ENCODE measurements at regions not wholly inside any gene's neighbourhood (a gene's known extent, or its start where the extent isn't known, plus 50 kb on each side); places are given as distances from the start of the nearest gene placed in this dataset.

DNA sequence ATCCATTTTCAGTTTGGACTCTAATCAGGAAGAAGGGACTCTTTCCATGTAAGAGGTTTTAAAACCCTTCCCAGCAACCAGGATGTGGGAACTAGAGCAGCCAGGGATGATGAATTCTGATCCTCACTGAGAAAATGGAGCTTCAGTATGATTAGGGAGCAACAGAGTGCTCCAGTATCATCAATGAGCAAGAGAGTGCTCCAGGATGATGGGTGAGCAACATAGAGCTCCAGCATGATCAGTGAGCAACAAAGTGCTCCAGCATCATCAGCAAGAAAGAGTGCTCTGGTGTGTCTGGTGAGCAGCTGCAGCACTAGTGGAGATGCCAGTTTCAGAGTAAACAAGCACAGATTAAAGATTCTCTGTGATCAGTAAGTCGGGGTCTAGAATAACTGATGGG is 106.4 kb upstream of the LPP start:
- no peak for DNase-seq
- Histone ChIP-seq H3K9me3 (no peaks in the 10 kb centered on the region), H3K27ac (no peak overlapping the region), H3K4me3 (no peak overlapping the region), H3K27me3 (no peaks in the 10 kb centered on the region), H3K4me1 (peaks cover 15% of the 10 kb centered on the region), H3K36me3 (ENCODE audit: low read depth, missing control alignments) (no peaks in the 10 kb centered on the region)
- WGBS, 2 donors: 71 to 86% methylated on average over 1 of the region's 1 CpG
- TF ChIP-seq, protein P1, sequence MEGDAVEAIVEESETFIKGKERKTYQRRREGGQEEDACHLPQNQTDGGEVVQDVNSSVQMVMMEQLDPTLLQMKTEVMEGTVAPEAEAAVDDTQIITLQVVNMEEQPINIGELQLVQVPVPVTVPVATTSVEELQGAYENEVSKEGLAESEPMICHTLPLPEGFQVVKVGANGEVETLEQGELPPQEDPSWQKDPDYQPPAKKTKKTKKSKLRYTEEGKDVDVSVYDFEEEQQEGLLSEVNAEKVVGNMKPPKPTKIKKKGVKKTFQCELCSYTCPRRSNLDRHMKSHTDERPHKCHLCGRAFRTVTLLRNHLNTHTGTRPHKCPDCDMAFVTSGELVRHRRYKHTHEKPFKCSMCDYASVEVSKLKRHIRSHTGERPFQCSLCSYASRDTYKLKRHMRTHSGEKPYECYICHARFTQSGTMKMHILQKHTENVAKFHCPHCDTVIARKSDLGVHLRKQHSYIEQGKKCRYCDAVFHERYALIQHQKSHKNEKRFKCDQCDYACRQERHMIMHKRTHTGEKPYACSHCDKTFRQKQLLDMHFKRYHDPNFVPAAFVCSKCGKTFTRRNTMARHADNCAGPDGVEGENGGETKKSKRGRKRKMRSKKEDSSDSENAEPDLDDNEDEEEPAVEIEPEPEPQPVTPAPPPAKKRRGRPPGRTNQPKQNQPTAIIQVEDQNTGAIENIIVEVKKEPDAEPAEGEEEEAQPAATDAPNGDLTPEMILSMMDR (IDR thresholded peaks at IDR 0.05): no peak
- no peak for TF ChIP-seq POLR2A (IDR thresholded peaks at IDR 0.05)
- intact Hi-C loops (cut with DNase I; ENCODE audit: low total_unique reads): no loop called here

DNA sequence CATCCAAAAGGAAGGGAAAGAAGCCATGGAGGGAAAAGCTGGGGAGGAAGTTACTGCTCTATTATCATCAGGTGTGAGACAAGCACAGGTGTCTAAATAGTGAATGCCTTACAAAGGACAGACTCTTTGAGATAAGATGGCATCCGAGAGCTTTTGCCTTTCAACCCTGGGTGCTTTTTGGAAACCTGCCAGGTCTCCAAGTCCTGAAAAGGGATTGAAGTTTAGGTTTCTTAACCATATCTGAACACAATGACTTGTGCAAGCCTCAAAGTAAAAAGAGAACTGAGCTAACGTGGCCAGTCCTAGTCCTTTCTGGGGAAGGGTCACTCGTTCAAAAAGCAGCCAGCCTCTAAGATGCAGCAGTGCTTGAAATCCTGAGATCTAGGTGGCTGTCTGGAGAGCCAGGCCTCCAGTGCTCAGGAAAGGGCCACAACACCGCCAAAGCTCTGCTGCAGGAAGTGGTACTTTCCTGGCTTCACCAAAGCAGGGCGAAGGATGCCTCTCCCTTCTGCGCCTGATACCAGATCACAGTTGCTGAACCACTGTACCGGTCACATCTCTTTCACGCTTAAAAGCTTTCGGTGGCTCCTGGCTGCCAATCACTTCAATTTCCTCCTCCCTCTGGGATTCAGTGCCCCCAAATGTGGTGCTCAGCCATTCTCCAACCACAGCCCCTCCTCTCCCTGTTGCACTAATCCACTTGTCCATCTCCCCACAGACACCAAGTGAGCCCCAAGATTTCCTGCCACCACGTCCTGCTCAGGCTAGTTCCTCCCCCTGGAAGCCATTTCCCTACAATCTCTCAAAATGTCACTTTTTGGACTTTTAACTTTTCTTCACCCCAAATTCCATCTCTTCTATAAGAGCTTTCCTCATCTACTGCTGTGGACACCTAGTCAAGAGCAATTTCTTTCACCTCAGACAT is 104.1 kb upstream of the LPP start:
- Histone ChIP-seq H3K4me1 (peaks cover 36% of the 10 kb centered on the region), H3K36me3 (ENCODE audit: low read depth, missing control alignments) (no peaks in the 10 kb centered on the region), H3K27ac (no peak overlapping the region), H3K4me3 (no peak overlapping the region), H3K27me3 (no peaks in the 10 kb centered on the region), H3K9me3 (no peaks in the 10 kb centered on the region)
- TF ChIP-seq, protein P1 (IDR thresholded peaks at IDR 0.05): no peak
- DNase-seq: no peak
- WGBS, 2 donors: 82 to 90% methylated on average over 10 of the region's 10 CpGs
- intact Hi-C loops (cut with DNase I; ENCODE audit: low total_unique reads): loop anchor here (5.0 kb wide), 2 partner anchors 313 to 902 kb away; no protein-coding TSS in a partner anchor

DNA sequence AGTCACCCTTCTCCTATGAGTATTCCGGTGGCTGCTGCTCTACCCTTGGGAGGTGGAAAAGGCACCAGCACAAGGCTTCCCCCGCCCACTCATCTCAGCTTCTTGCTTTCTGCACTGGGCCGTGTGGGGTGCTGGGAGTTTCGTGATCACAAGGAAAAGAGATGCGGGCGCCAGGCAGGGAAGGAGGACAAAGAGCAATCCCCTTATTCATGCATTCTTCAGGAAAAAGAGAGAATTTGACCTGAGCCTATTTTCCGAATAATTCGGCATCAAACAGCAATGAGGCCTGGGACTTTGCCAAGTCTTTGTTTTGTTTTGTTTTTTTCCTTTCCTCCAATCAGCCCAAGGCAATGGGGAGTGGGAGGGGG is 102.2 kb upstream of the LPP start:
- Histone ChIP-seq H3K27me3 (no peaks in the 10 kb centered on the region), H3K9me3 (no peaks in the 10 kb centered on the region), H3K4me3 (no peak overlapping the region), H3K27ac (peak overlapping the region; percentile 84 to 89), H3K36me3 (ENCODE audit: low read depth, missing control alignments) (no peaks in the 10 kb centered on the region), H3K4me1 (peaks cover 36% of the 10 kb centered on the region)
- intact Hi-C loops (cut with DNase I; ENCODE audit: low total_unique reads): loop anchor here (5.0 kb wide), 2 partner anchors 314 to 901 kb away; no protein-coding TSS in a partner anchor
- WGBS, 2 donors: 18 to 26% methylated on average over 8 of the region's 8 CpGs
- peak; percentile 79 for DNase-seq
- TF ChIP-seq, protein P1 (IDR thresholded peaks at IDR 0.05): no peak
- no peak for TF ChIP-seq POLR2A (IDR thresholded peaks at IDR 0.05)

DNA sequence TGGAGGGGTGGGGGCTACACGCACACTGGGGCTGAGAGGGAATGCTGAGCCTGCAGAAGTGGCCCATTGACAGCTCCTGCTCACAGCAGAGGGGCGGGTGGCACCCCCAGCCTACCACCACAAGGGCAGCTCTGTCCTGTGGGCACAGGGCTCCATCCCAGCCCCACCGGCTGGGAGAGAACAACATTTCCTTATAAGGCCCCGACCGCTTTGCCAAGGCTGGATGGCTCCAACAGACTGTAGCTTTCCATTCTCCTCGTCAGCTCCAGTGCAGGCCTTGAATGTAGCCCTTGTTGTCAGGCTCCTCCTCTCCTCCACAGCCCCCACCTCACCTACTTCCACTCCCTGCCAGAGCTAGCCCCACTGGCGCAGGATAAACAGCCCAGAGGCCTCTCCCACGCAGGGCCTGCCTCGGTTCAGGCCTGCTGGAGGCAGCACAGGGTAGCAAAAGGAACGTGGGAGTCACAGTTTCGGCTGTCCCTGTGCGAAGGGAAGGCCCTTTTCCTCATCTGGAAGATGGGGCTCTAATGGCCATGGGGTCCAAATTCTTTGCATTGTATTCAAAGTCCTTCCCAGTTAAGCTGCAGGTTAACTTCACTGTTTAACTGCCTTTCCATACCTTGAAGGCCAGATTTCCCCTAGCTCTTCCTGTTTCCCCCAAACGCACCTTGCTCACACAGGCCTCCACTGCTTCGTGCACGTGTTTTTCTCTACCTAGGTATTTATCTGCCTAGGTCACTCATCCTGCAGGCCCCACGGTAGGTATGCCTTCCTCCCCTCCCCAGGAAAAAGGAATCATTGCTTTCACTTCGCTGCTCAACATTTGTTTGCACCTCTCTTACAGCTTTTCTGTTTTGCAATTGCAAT is 101.6 kb upstream of the LPP start:
- Histone ChIP-seq H3K27ac (peak overlapping the region; percentile 84 to 89), H3K4me3 (no peak overlapping the region), H3K9me3 (no peaks in the 10 kb centered on the region), H3K4me1 (peaks cover 36% of the 10 kb centered on the region), H3K36me3 (ENCODE audit: low read depth, missing control alignments) (no peaks in the 10 kb centered on the region), H3K27me3 (no peaks in the 10 kb centered on the region)
- intact Hi-C loops (cut with DNase I; ENCODE audit: low total_unique reads): loop anchor here (5.0 kb wide), 2 partner anchors 315 to 900 kb away; no protein-coding TSS in a partner anchor
- peak; percentile 98 for DNase-seq
- 25 to 58% methylated on average over 14 to 17 of the region's 17 CpGs for WGBS, 2 donors
- no peak for TF ChIP-seq POLR2A (IDR thresholded peaks at IDR 0.05)
- TF ChIP-seq, protein P1 (IDR thresholded peaks at IDR 0.05): peak; percentile 53 to 83 (median 80)
